Activated naive CD8-positive, alpha-beta T cell (primary cell): ENCODE measurements at regions not wholly inside any gene's neighbourhood (a gene's known extent, or its start where the extent isn't known, plus 50 kb on each side); places are given as distances from the start of the nearest gene placed in this dataset.

Experiments used
- H3K27ac Mint-ChIP-seq: one replicate; pipeline ENCODE4 v1.8.0; 2021; ENCODE audit warnings: mixed read lengths
- H3K27me3 Mint-ChIP-seq: one replicate; pipeline ENCODE4 v1.8.0; 2021; ENCODE audit warnings: mixed read lengths
- H3K36me3 Mint-ChIP-seq: one replicate; pipeline ENCODE4 v1.8.0; 2021; ENCODE audit warnings: mixed read lengths
- H3K4me1 Mint-ChIP-seq: one replicate; pipeline ENCODE4 v1.8.0; 2021; ENCODE audit warnings: low read depth, mixed read lengths
- H3K4me3 Mint-ChIP-seq: one replicate; pipeline ENCODE4 v1.8.0; 2021; ENCODE audit warnings: mild to moderate bottlenecking, mixed read lengths
- H3K9me3 Mint-ChIP-seq: one replicate; pipeline ENCODE4 v1.8.0; 2021; ENCODE audit warnings: low read depth, mixed read lengths

DNA sequence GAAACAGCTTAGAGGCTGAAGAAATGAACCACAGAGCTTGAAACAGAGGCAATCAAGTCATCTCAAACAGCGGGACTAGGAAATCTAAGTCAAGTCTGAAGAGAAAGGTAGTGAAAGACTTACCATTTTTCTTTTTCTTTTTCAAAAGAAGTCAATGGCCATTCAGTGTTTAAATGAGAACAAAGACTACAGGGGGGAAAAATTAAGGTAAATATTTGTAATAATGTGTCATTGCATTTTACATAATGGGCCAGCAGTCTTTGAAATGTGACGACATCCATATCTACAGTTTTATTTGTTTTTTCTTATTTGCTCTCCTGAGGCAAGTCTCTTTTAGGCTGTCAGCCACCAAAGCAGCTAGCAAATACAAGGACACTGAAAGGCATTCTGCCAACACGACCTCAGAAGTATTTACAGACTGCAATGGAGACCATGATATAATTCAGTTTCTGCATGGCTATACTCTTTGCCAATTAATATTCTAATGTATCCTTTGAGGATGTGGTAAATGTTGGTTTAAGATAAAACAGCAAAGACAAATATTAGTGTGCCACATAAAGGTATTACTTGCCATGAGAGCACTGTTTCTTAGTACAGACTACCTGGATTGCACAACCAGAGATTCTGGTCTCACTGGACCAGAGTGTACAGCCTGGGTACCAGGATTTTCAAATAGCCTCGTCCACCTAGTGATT is 307.0 kb upstream of the THBS1 start:
- no peaks in the 10 kb centered on the region for H3K4me1 Mint-ChIP-seq
- no peaks in the 10 kb centered on the region for H3K36me3 Mint-ChIP-seq
- no peak overlapping the region for H3K4me3 Mint-ChIP-seq
- H3K27me3 Mint-ChIP-seq, result peaks cover 3% of the 10 kb centered on the region
- no peaks in the 10 kb centered on the region for H3K9me3 Mint-ChIP-seq
- H3K27ac Mint-ChIP-seq, result no peak overlapping the region

- H3K4me1 Mint-ChIP-seq, result no peaks in the 10 kb centered on the region
Observed at GRCh38 chr15:39275066-39275465, 305.8 kb upstream of the THBS1 start.

GRCh38 chr15:39279311-39279710 is 301.6 kb upstream of the THBS1 start:
- H3K4me1 Mint-ChIP-seq, result no peaks in the 10 kb centered on the region
- no peak overlapping the region for H3K27ac Mint-ChIP-seq
- no peaks in the 10 kb centered on the region for H3K9me3 Mint-ChIP-seq
- peaks cover 3% of the 10 kb centered on the region for H3K27me3 Mint-ChIP-seq
- H3K36me3 Mint-ChIP-seq, result no peaks in the 10 kb centered on the region
- H3K4me3 Mint-ChIP-seq, result no peak overlapping the region

More at GRCh38 chr15:39275066-39275465, 305.8 kb upstream of the THBS1 start:
- Mint-ChIP-seq H3K36me3 (no peaks in the 10 kb centered on the region), H3K4me3 (no peak overlapping the region), H3K27ac (no peak overlapping the region), H3K27me3 (peaks cover under 1% of the 10 kb centered on the region), H3K9me3 (no peaks in the 10 kb centered on the region)

- no peaks in the 10 kb centered on the region for H3K9me3 Mint-ChIP-seq
- peaks cover 3% of the 10 kb centered on the region for H3K27me3 Mint-ChIP-seq
- no peaks in the 10 kb centered on the region for H3K36me3 Mint-ChIP-seq
- no peak overlapping the region for H3K4me3 Mint-ChIP-seq
- no peak overlapping the region for H3K27ac Mint-ChIP-seq
- no peaks in the 10 kb centered on the region for H3K4me1 Mint-ChIP-seq
Observed at GRCh38 chr15:39281094-39281493, 299.8 kb upstream of the THBS1 start.

DNA sequence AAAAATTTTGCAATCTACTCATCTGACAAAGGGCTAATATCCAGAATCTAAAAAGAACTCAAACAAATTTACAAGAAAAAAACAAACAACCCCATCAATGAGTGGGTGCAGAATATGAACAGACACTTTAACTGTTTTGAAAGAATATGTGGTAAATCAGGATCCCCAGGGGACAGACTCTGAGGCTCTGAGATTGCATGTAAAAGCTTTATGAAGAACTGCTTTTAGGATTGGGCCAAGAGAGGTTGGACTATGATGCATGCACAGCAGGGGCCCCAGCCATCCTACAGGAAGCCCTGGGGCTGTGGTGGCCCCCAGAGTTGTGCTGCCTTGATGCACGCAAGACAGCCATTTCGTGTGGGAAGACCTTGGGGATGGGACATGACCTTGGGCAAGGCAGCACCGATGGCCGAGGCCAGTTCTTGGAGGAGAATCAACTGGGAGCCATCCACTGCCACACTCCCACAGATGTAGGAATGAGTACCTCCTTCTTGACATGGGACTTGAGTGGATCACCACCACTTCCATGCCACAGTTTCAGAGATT is 298.1 kb upstream of the THBS1 start:
- Mint-ChIP-seq H3K9me3 (no peaks in the 10 kb centered on the region), H3K36me3 (no peaks in the 10 kb centered on the region), H3K4me1 (no peaks in the 10 kb centered on the region), H3K4me3 (no peak overlapping the region), H3K27me3 (peaks cover 9% of the 10 kb centered on the region), H3K27ac (no peak overlapping the region)

DNA sequence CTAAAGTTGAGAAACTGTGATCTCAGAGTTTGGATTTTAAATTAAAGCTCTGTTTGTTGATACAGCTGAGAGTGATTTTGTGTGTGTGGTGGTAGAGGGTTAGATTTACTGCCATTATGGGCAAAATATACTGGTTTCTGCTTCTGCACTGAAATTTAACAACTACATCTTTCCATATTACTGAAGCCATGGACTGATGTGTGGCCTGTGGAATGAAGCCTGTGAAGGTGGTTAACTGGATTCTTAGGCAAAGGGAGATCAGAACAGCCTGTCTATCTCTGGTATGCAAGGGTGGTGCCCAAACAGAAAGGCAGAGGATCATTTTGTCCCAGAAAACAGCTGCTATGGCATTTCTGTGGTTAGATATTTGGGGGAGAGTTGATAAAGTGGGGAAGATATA is 297.3 kb upstream of the THBS1 start:
- Mint-ChIP-seq H3K4me1 (no peaks in the 10 kb centered on the region), H3K36me3 (no peaks in the 10 kb centered on the region), H3K4me3 (no peak overlapping the region), H3K27me3 (peaks cover 11% of the 10 kb centered on the region), H3K27ac (no peak overlapping the region), H3K9me3 (no peaks in the 10 kb centered on the region)

- H3K27ac Mint-ChIP-seq, result no peak overlapping the region
- no peaks in the 10 kb centered on the region for H3K9me3 Mint-ChIP-seq
- no peak overlapping the region for H3K4me3 Mint-ChIP-seq
- peaks cover 11% of the 10 kb centered on the region for H3K27me3 Mint-ChIP-seq
- no peaks in the 10 kb centered on the region for H3K36me3 Mint-ChIP-seq
- H3K4me1 Mint-ChIP-seq, result no peaks in the 10 kb centered on the region
Observed at GRCh38 chr15:39285071-39285470, 295.8 kb upstream of the THBS1 start.

GRCh38 chr15:39285663-39286062 is 295.2 kb upstream of the THBS1 start:
- Mint-ChIP-seq H3K36me3 (no peaks in the 10 kb centered on the region), H3K4me3 (no peak overlapping the region), H3K27me3 (peaks cover 11% of the 10 kb centered on the region), H3K9me3 (no peaks in the 10 kb centered on the region), H3K4me1 (no peaks in the 10 kb centered on the region), H3K27ac (no peak overlapping the region)

GRCh38 chr15:39286706-39287105 is 294.2 kb upstream of the THBS1 start:
- Mint-ChIP-seq H3K9me3 (no peaks in the 10 kb centered on the region), H3K36me3 (no peaks in the 10 kb centered on the region), H3K4me1 (no peaks in the 10 kb centered on the region), H3K4me3 (no peak overlapping the region), H3K27me3 (peaks cover 11% of the 10 kb centered on the region), H3K27ac (no peak overlapping the region)

DNA sequence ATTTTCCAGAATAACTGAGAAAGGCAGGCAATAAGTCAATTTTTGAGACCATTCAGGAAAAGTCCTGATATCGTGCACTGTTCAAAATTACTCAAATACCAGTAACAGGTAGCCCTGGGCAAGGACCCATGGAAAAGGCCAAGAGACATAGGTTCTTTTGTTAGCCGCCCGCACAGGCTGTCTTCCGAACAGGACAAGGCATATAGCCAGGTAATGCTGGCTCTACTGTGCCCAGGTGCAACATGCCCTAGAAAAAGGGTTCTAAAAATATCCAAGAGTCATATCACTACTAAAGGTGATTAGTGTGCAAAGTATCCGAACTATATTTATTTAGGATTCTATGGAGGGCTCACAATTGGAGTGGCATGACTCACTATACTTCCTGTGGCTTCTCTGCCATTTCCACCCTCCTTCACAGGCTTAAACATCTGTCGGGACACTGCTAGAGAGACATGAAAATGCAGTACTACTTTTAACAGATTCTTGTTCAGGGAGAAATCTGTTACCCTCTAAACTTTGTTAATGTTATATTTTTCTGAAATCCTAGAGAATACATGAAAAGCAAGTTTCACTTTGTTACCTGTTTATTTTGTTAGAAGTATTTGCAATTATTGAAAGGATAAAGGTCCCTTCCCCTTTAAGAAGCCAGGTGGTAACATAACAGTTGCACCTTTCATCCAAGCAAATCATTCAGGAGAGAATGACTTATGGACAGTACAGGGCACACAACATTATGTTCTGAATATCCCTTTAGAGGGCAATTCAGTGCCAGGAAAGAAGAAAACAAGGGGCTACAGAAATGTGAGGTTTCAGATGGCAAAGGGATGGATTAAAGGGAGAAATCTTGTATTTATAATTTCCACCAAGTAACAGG is 293.3 kb upstream of the THBS1 start:
- H3K4me1 Mint-ChIP-seq, result no peaks in the 10 kb centered on the region
- H3K4me3 Mint-ChIP-seq, result no peak overlapping the region
- no peak overlapping the region for H3K27ac Mint-ChIP-seq
- peaks cover 8% of the 10 kb centered on the region for H3K9me3 Mint-ChIP-seq
- peaks cover under 1% of the 10 kb centered on the region for H3K36me3 Mint-ChIP-seq
- H3K27me3 Mint-ChIP-seq, result peaks cover 13% of the 10 kb centered on the region

GRCh38 chr15:39290711-39291435 is 290.0 kb upstream of the THBS1 start:
- Mint-ChIP-seq H3K27me3 (peaks cover 21% of the 10 kb centered on the region), H3K4me3 (no peak overlapping the region), H3K36me3 (peaks cover 6% of the 10 kb centered on the region), H3K27ac (no peak overlapping the region), H3K4me1 (no peaks in the 10 kb centered on the region), H3K9me3 (peaks cover 14% of the 10 kb centered on the region)

DNA sequence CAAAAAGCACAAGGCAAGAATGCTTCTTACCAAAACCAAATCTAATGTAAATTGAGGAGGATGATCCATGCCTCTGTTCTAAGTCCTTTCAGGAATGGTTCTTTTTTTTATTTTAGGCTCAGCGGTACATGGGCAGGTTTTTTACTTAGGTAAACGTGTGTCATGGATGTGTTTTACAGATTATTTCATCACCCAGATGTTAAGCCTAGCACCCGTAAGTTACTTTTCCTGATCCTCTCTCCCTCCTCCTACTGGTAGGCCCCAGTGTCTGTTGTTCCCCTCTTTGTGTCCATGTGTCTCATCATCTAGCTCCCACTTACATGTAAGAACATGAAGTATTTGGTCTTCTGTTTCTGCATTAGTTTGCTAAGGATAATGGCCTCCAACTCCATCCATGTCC is 289.2 kb upstream of the THBS1 start:
- H3K4me3 Mint-ChIP-seq, result no peak overlapping the region
- H3K27ac Mint-ChIP-seq, result no peak overlapping the region
- H3K36me3 Mint-ChIP-seq, result peaks cover 6% of the 10 kb centered on the region
- H3K27me3 Mint-ChIP-seq, result peaks cover 18% of the 10 kb centered on the region
- no peaks in the 10 kb centered on the region for H3K4me1 Mint-ChIP-seq
- peaks cover 14% of the 10 kb centered on the region for H3K9me3 Mint-ChIP-seq

DNA sequence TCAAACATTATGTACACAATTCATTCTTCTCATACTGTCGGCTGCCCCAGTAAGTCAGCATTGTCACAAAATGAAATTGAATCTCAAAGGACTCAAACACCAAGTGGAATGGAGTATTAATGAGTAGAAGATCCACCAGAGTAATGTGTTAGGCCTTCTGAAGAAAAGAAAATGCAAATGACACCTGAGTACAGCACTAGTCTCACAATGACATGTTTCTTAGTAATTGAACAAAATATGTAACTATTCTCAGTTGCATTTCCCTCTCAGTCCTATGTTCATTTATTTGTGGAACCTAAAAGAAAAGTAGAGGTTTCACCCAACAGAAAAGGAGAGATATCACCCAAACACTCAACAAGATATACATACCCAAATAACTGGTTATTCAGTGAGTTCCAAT is 283.9 kb upstream of the THBS1 start:
- no peak overlapping the region for H3K4me3 Mint-ChIP-seq
- H3K27ac Mint-ChIP-seq, result no peak overlapping the region
- H3K27me3 Mint-ChIP-seq, result peaks cover 19% of the 10 kb centered on the region
- peaks cover 6% of the 10 kb centered on the region for H3K36me3 Mint-ChIP-seq
- H3K9me3 Mint-ChIP-seq, result peaks cover 12% of the 10 kb centered on the region
- no peaks in the 10 kb centered on the region for H3K4me1 Mint-ChIP-seq

- Mint-ChIP-seq H3K36me3 (peaks cover 2% of the 10 kb centered on the region), H3K9me3 (peaks cover 4% of the 10 kb centered on the region), H3K27ac (no peak overlapping the region), H3K4me3 (no peak overlapping the region), H3K27me3 (peaks cover 18% of the 10 kb centered on the region), H3K4me1 (no peaks in the 10 kb centered on the region)
Observed at GRCh38 chr15:39298271-39298962, 282.5 kb upstream of the THBS1 start.
